Muscle layer of colon (tissue), 2 donors: ENCODE measurements at regions not wholly inside any gene's neighbourhood (a gene's known extent, or its start where the extent isn't known, plus 50 kb on each side); places are given as distances from the start of the nearest gene placed in this dataset.
"Not testable (repeated sequence)": the region's sequence is repeated elsewhere in the genome, so short reads cannot be mapped to it uniquely, and the experiment has no call there.

Experiments
- H3K27ac ChIP-seq: one replicate; pipeline ENCODE4 v1.7.0; 2013; ENCODE audit warnings: low read depth, mild to moderate bottlenecking, low read length, moderate library complexity
- H3K27me3 ChIP-seq, 2 donors: one replicate each; pipeline ENCODE4 v1.7.0; 2013; ENCODE audit warnings: low read length in 2 of 2, mild to moderate bottlenecking in 2 of 2; ENCODE audit not compliant: insufficient read depth in 2 of 2, control insufficient read depth in 1 of 2
- H3K36me3 ChIP-seq: one replicate; pipeline ENCODE4 v1.7.0; 2013; ENCODE audit warnings: mild to moderate bottlenecking, low read length; ENCODE audit not compliant: insufficient read depth
- H3K4me1 ChIP-seq: one replicate; pipeline ENCODE4 v1.7.0; 2013; ENCODE audit warnings: mild to moderate bottlenecking, low read length; ENCODE audit not compliant: insufficient read depth
- H3K4me3 ChIP-seq, 2 donors: one replicate each; pipeline ENCODE4 v1.7.0; 2013; ENCODE audit warnings: low read length in 2 of 2, low read depth in 1 of 2, mild to moderate bottlenecking in 1 of 2, moderate library complexity in 1 of 2
- H3K9ac ChIP-seq: one replicate; pipeline ENCODE4 v1.7.0; 2013; ENCODE audit warnings: low read length
- H3K9me3 ChIP-seq: one replicate; pipeline ENCODE4 v1.7.0; 2013; ENCODE audit warnings: mild to moderate bottlenecking, low read length
- donor health status: abdominal sarcoma.
- donor health status: Adenocarcinoma of cecum.

DNA sequence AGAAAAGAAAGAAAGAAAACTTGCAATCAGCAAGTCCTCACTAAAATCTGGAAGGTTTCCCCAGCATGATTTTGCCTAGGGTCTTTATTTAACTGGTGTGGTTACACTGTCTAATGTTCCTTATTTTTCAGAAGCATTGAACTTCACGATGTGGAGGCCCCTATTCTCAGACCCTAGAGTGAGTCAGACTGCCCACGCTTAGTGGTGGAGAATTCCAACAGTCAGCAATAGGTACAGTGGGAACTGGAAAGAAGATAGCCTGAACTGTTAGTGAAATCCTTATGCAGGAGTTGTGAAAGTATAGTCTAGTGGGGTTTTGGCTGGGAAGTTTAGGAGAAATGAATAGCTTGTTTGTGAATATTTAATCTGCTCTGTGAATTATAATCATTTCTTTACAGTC, 115.0 kb downstream of the FZD1 start:
- Histone ChIP-seq H3K4me3 (no peak overlapping the region), H3K27ac (no peak overlapping the region)

GRCh38 chr7:91379991-91380390, 115.8 kb downstream of the FZD1 start:
- Histone ChIP-seq H3K9ac (no peak overlapping the region), H3K27me3 (no peaks in the 10 kb centered on the region), H3K4me1 (no peaks in the 10 kb centered on the region), H3K9me3 (no peaks in the 10 kb centered on the region), H3K36me3 (no peaks in the 10 kb centered on the region), H3K4me3 (no peak overlapping the region), H3K27ac (no peak overlapping the region)

More for the DNA sequence above, 115.0 kb downstream of the FZD1 start:
- H3K27me3 ChIP-seq, result no peaks in the 10 kb centered on the region
- H3K9ac ChIP-seq, result no peak overlapping the region
- no peaks in the 10 kb centered on the region for H3K36me3 ChIP-seq
- H3K4me1 ChIP-seq, result no peaks in the 10 kb centered on the region
- H3K9me3 ChIP-seq, result no peaks in the 10 kb centered on the region

DNA sequence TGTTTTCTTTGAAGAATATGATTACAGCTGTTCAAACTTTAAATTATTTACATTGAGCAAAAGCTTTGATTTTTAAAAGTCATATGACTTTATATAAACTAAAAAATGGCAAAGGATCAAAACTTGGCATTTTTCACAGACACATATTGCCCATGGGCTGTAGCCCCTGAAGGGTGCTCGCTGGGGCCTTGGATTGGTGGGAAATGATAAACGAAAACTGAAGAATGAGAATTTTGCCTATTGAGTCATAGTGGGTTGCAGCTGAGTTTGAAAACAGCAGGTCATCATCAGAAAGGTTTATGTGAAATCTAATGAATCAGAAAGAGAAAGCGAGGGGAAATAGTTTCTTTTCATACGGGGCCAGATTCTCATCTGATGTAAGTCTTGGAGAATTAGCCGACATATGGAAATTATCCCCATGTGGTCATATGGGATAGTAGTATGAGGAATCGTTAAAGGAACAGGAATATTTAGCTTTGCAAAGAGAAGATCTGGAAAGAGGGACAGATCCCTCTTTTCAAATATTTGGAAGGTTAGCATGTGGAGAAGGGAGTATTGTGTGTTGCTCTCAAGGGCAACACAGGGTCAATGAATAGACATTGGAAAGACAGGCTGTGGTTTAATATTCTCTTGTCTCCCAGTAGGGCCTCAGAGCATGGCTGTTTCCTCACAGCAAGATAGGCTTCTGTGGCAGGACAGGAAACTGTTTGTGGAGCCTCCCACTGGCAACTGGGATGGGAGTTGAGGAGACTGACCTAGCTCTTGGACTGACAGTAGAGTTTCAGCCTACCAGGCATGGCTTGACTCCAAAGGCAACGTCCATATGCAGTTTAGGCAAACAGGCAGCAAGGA, 119.0 kb downstream of the FZD1 start:
- no peaks in the 10 kb centered on the region for H3K36me3 ChIP-seq
- no peaks in the 10 kb centered on the region for H3K27me3 ChIP-seq
- H3K4me3 ChIP-seq, result no peak overlapping the region

GRCh38 chr7:91383905-91384274, 119.7 kb downstream of the FZD1 start:
- Histone ChIP-seq H3K4me3 (no peak overlapping the region), H3K27me3 (no peaks in the 10 kb centered on the region), H3K9ac (no peak overlapping the region), H3K27ac (no peak overlapping the region), H3K4me1 (no peaks in the 10 kb centered on the region), H3K9me3 (no peaks in the 10 kb centered on the region), H3K36me3 (no peaks in the 10 kb centered on the region)

More for the DNA sequence above, 119.0 kb downstream of the FZD1 start:
- Histone ChIP-seq H3K4me1 (no peaks in the 10 kb centered on the region), H3K9ac (no peak overlapping the region), H3K9me3 (no peaks in the 10 kb centered on the region), H3K27ac (no peak overlapping the region)

DNA sequence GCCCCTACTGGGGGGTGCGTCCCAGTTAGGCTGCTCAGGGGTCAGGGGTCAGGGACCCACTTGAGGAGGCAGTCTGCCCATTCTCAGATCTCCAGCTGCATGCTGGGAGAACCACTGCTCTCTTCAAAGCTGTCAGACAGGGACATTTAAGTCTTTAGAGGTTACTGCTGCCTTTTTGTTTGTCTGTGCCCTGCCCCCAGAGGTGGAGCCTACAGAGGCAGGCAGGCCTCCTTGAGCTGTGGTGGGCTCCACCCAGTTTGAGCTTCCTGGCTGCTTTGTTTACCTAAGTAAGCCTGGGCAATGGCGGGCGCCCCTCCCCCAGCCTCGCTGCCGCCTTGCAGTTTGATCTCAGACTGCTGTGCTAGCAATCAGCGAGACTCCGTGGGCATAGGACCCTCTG, 130.5 kb downstream of the FZD1 start:
- not testable (repeated sequence) for H3K36me3 ChIP-seq, H3K27me3 ChIP-seq, H3K4me3 ChIP-seq, H3K4me1 ChIP-seq, H3K9ac ChIP-seq, H3K9me3 ChIP-seq, H3K27ac ChIP-seq

GRCh38 chr7:91395313-91395712, 131.1 kb downstream of the FZD1 start:
- not testable (repeated sequence) for H3K27me3 ChIP-seq

GRCh38 chr7:91397096-91397495, 132.9 kb downstream of the FZD1 start:
- no peaks in the 10 kb centered on the region for H3K27me3 ChIP-seq

More at GRCh38 chr7:91395313-91395712, 131.1 kb downstream of the FZD1 start:
- not testable (repeated sequence) for H3K36me3 ChIP-seq, H3K9ac ChIP-seq, H3K4me3 ChIP-seq, H3K9me3 ChIP-seq, H3K27ac ChIP-seq, H3K4me1 ChIP-seq

DNA sequence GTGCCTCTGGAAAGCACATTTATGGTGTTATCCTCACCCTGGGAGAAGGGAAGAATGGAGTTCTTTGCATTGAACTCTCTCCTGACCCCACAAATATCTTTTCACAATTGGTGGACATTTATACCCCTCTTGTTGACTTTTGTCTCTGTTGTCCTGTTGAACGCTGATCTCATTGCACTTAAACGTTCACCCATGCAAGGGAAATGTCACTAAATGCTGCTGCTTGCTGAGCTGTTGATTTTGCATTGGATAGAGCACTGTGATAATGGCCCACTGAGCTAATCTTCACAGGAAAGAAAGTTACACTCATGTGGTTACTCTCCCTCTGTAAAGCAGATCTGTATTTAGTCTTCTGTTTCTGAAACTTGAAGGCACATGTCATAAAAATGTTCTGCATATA, 133.4 kb downstream of the FZD1 start:
- Histone ChIP-seq H3K27ac (no peak overlapping the region), H3K27me3 (no peaks in the 10 kb centered on the region), H3K36me3 (no peaks in the 10 kb centered on the region), H3K9me3 (no peaks in the 10 kb centered on the region), H3K4me1 (no peaks in the 10 kb centered on the region), H3K9ac (no peak overlapping the region), H3K4me3 (no peak overlapping the region)

More at GRCh38 chr7:91397096-91397495, 132.9 kb downstream of the FZD1 start:
- H3K27ac ChIP-seq, result no peak overlapping the region
- H3K9me3 ChIP-seq, result no peaks in the 10 kb centered on the region
- H3K36me3 ChIP-seq, result no peaks in the 10 kb centered on the region
- no peaks in the 10 kb centered on the region for H3K4me1 ChIP-seq
- H3K4me3 ChIP-seq, result no peak overlapping the region
- H3K9ac ChIP-seq, result no peak overlapping the region

GRCh38 chr7:91398341-91398740, 134.1 kb downstream of the FZD1 start:
- Histone ChIP-seq H3K36me3 (no peaks in the 10 kb centered on the region), H3K9ac (no peak overlapping the region), H3K4me3 (no peak overlapping the region), H3K9me3 (no peaks in the 10 kb centered on the region), H3K4me1 (no peaks in the 10 kb centered on the region), H3K27ac (no peak overlapping the region), H3K27me3 (no peaks in the 10 kb centered on the region)

- Histone ChIP-seq H3K36me3 (no peaks in the 10 kb centered on the region), H3K4me3 (no peak overlapping the region), H3K9me3 (no peaks in the 10 kb centered on the region), H3K27ac (no peak overlapping the region), H3K4me1 (no peaks in the 10 kb centered on the region), H3K27me3 (no peaks in the 10 kb centered on the region), H3K9ac (no peak overlapping the region)
Measured at GRCh38 chr7:91405092-91405788, 141.0 kb downstream of the FZD1 start.

- not testable (repeated sequence) for H3K9ac ChIP-seq, H3K27ac ChIP-seq
Measured at GRCh38 chr7:91405873-91406272, 141.6 kb downstream of the FZD1 start.

GRCh38 chr7:91407942-91408341, 143.7 kb downstream of the FZD1 start:
- no peak overlapping the region for H3K9ac ChIP-seq
- no peaks in the 10 kb centered on the region for H3K4me1 ChIP-seq
- H3K4me3 ChIP-seq, result no peak overlapping the region
- no peaks in the 10 kb centered on the region for H3K9me3 ChIP-seq
- no peaks in the 10 kb centered on the region for H3K27me3 ChIP-seq
- no peaks in the 10 kb centered on the region for H3K36me3 ChIP-seq
- H3K27ac ChIP-seq, result no peak overlapping the region

More at GRCh38 chr7:91405873-91406272, 141.6 kb downstream of the FZD1 start:
- H3K4me1 ChIP-seq, H3K27me3 ChIP-seq, H3K9me3 ChIP-seq, H3K36me3 ChIP-seq, H3K4me3 ChIP-seq: not testable (repeated sequence)
